K562 (cell line): ENCODE measurements at regions not wholly inside any gene's neighbourhood (a gene's known extent, or its start where the extent isn't known, plus 50 kb on each side); places are given as distances from the start of the nearest gene placed in this dataset.

ENCODE experiments used
- ATAC-seq: fragments of 200-7000 bp; cut with Tn5 transposase; 3 replicates; pipeline ENCODE4 v1.9.1; 2020; ENCODE audit warnings: moderate library complexity
- BruUV-seq: library from RNA; stranded (reverse); fragments of 400-500 nt; replicated peaks from 2 replicates; lab custom pipeline; 2021; lab: Mats Ljungman, UMichigan
- CTCF ChIA-PET: fragments of 300-600 bp; formaldehyde crosslinking; extraction: SDS; loops from one replicate; lab custom pipeline; 2021; ENCODE audit warnings: low intra/inter-chr PET ratio; lab: Yijun Ruan, JAX
- POLR2A ChIA-PET: fragments of 300-600, 350-650 bp; sonication (Branson Sonifier 250); formaldehyde crosslinking; extraction: SDS; loops from one replicate; lab custom pipeline; 2021; ENCODE audit warnings: antibody characterized with exemption, inconsistent platforms; lab: Yijun Ruan, JAX
- DNase-seq, 4 experiments: peaks; one replicate each; pipeline versions ENCODE4 v3.0.0 to v3.0.0-alpha.2; 2011 to 2018; ENCODE audit warnings: low spot score in 3 of 4, mixed read lengths in 3 of 4; ENCODE audit errors: extremely low read depth in 1 of 4
- FAIRE-seq: peaks from 2 replicates; lab custom pipeline; 2011; peaks lifted over from hg19 to GRCh38; lab: Jason Lieb, UNC
- H2AFZ ChIP-seq: 2 replicates; pipeline ENCODE4 v1.6.0; 2011; ENCODE audit warnings: low read depth, low read length, control low read depth, inconsistent platforms
- H3K27ac ChIP-seq: fragments of 200-600 bp; 3 replicates; pipeline ENCODE4 v1.8.0; 2011; ENCODE audit warnings: low read depth, mild to moderate bottlenecking, control low read depth, inconsistent platforms, low read length, moderate library complexity, mixed read lengths; ENCODE audit errors: extremely low read depth
- H3K27me3 ChIP-seq, 2 experiments: fragments of 300-600 bp in 1 of 2; 2 replicates in 1 of 2; 3 replicates in 1 of 2; pipeline versions ENCODE4 v1.6.0 to v1.8.0; 2011; ENCODE audit warnings: inconsistent platforms in 2 of 2, low read length in 2 of 2, mild to moderate bottlenecking in 1 of 2, mixed read lengths in 1 of 2, moderate library complexity in 1 of 2; ENCODE audit not compliant: control insufficient read depth in 2 of 2, insufficient read depth in 2 of 2
- H3K36me3 ChIP-seq: fragments of 300-600 bp; 3 replicates; pipeline ENCODE4 v1.8.0; 2011; ENCODE audit warnings: mild to moderate bottlenecking, low read length, inconsistent platforms; ENCODE audit not compliant: control insufficient read depth, insufficient read depth
- H3K4me1 ChIP-seq, 2 experiments: fragments of 200-600 bp in 1 of 2; replicated peaks in 1 of 2; 2 replicates in 1 of 2; 3 replicates in 1 of 2; pipeline versions ENCODE4 v1.5.1 to v1.8.0; 2011; ENCODE audit warnings: inconsistent platforms in 2 of 2, low read length in 2 of 2, mild to moderate bottlenecking in 1 of 2, mixed read lengths in 1 of 2, moderate library complexity in 1 of 2; ENCODE audit not compliant: control insufficient read depth in 2 of 2, insufficient read depth in 2 of 2
- H3K4me2 ChIP-seq: 2 replicates; pipeline ENCODE4 v1.6.1; 2011; ENCODE audit warnings: low read length, control low read depth, inconsistent platforms, mixed read lengths; ENCODE audit not compliant: insufficient read depth
- H3K4me3 ChIP-seq: fragments of 200-600 bp; sonication (generic), shearing (Covaris generic); 2 replicates; pipeline ENCODE4 v1.5.1; 2016; ENCODE audit warnings: control low read depth, inconsistent platforms
- H3K79me2 ChIP-seq: fragments of 200-600 bp; 3 replicates; pipeline ENCODE4 v1.8.0; 2011; ENCODE audit warnings: low read length, inconsistent platforms; ENCODE audit not compliant: control insufficient read depth, insufficient read depth
- H3K9ac ChIP-seq, 2 experiments: 2 replicates each; pipeline versions ENCODE4 v1.6.0 to v1.6.1; 2011; ENCODE audit warnings: low read depth in 2 of 2, low read length in 2 of 2, control low read depth in 1 of 2, inconsistent platforms in 1 of 2, mild to moderate bottlenecking in 1 of 2, mixed read lengths in 1 of 2; ENCODE audit not compliant: insufficient read depth in 1 of 2
- H3K9me1 ChIP-seq: one replicate; pipeline ENCODE4 v1.6.0; 2011; ENCODE audit warnings: inconsistent platforms, mild to moderate bottlenecking, low read length, moderate library complexity; ENCODE audit not compliant: control insufficient read depth, insufficient read depth
- H3K9me3 ChIP-seq: replicated peaks from 2 replicates; pipeline ENCODE4 v1.5.1; 2011; ENCODE audit warnings: low read depth, low read length, inconsistent platforms; ENCODE audit not compliant: control insufficient read depth, insufficient read depth
- H4K20me1 ChIP-seq: replicated peaks from 2 replicates; pipeline ENCODE4 v1.6.1; 2011; ENCODE audit warnings: low read length, inconsistent platforms, mixed read lengths; ENCODE audit not compliant: control insufficient read depth, insufficient read depth
- BHLHE40 ChIP-seq: IDR thresholded peaks from 2 replicates; pipeline ENCODE4 v1.6.1; 2011; ENCODE audit warnings: low read length, improper control_type of control experiment
- CEBPB ChIP-seq: fragments of 450-650 bp; IDR thresholded peaks from 2 replicates; pipeline ENCODE4 v1.6.1; 2016; ENCODE audit warnings: missing genetic modification characterization, missing compliant biosample characterization
- CEBPG ChIP-seq, 3 experiments: fragments of 200-800 bp in 1 of 3; sonication (Bioruptor generic) in 1 of 3; sonication (generic) in 1 of 3; formaldehyde crosslinking in 1 of 3; IDR thresholded peaks in 2 of 3; conservative IDR thresholded peaks in 1 of 3; 2 replicates each; pipeline versions ENCODE4 v1.6.1 to v1.8.0; 2016 to 2022; ENCODE audit warnings: missing compliant biosample characterization in 2 of 3, missing genetic modification characterization in 2 of 3, mild to moderate bottlenecking in 1 of 3, missing genetic modification reagents in 1 of 3
- FOXA3 ChIP-seq, 2 experiments: fragments of 450-650 bp in 1 of 2; sonication (generic) in 1 of 2; formaldehyde crosslinking; IDR thresholded peaks in 1 of 2; conservative IDR thresholded peaks in 1 of 2; 2 replicates each; pipeline versions ENCODE4 v1.4.0 to v1.8.0; 2020 to 2022; ENCODE audit warnings: mild to moderate bottlenecking in 2 of 2, missing genetic modification reagents in 1 of 2
- FOXK2 ChIP-seq, 2 experiments: fragments of 450-650 bp; IDR thresholded peaks in 1 of 2; conservative IDR thresholded peaks in 1 of 2; 2 replicates each; pipeline ENCODE4 v1.6.1; 2016; ENCODE audit warnings: low read depth in 2 of 2, mild to moderate bottlenecking in 1 of 2
- GTF2F1 ChIP-seq: IDR thresholded peaks from 2 replicates; pipeline ENCODE4 v1.6.1; 2011; ENCODE audit warnings: low read depth, low read length, improper control_type of control experiment
- SIN3A ChIP-seq, 2 experiments: fragments of 150-350 bp in 1 of 2; IDR thresholded peaks; 2 replicates each; pipeline ENCODE4 v1.6.1; 2011 to 2016; ENCODE audit warnings: borderline replicate concordance in 2 of 2, low read depth in 2 of 2, low read length in 2 of 2, mild to moderate bottlenecking in 2 of 2, moderate library complexity in 2 of 2; ENCODE audit not compliant: control insufficient read depth in 1 of 2
- ZBTB7A ChIP-seq: IDR thresholded peaks from 2 replicates; pipeline ENCODE4 v1.6.1; 2011; ENCODE audit warnings: low read depth, mild to moderate bottlenecking, low read length, moderate library complexity, borderline replicate concordance; ENCODE audit not compliant: control insufficient read depth
- ZNF584 ChIP-seq: fragments of 200-800 bp; sonication (Bioruptor generic); IDR thresholded peaks from 2 replicates; pipeline ENCODE4 v1.6.1; 2016; ENCODE audit warnings: low read depth, mild to moderate bottlenecking, missing genetic modification characterization, missing compliant biosample characterization
- ZNF586 ChIP-seq: fragments of 450-650 bp; formaldehyde crosslinking; conservative IDR thresholded peaks from 2 replicates; pipeline ENCODE4 v1.4.0; 2020; ENCODE audit warnings: mild to moderate bottlenecking, moderate library complexity
- ZNF764 ChIP-seq: fragments of 250-450 bp; sonication (Bioruptor Pico); IDR thresholded peaks from 2 replicates; pipeline ENCODE4 v1.4.0; 2020; ENCODE audit warnings: low read depth, mild to moderate bottlenecking, moderate library complexity
- WGBS: fragments of 100-300 bp; shearing (Covaris generic); methylation state at CpG from one replicate; pipeline ENCODE4 v1.1.6; 2016; ENCODE audit warnings: low coverage, mixed read lengths; ENCODE audit not compliant: insufficient coverage; ENCODE audit errors: missing lambda C conversion rate; 5-methylcytosine and 5-hydroxymethylcytosine counted together
- in situ Hi-C: fragments of 300-500 bp; cut with MboI; formaldehyde crosslinking; loops from 4 replicates; pipeline ENCODE4 v1.15.0; 2018; ENCODE audit warnings: inconsistent platforms, mixed read lengths
- intact Hi-C: fragments of 100-400 bp; cut with micrococcal nuclease; formaldehyde crosslinking; loops from 2 replicates; pipeline ENCODE4 v1.14.2; 2022

DNA sequence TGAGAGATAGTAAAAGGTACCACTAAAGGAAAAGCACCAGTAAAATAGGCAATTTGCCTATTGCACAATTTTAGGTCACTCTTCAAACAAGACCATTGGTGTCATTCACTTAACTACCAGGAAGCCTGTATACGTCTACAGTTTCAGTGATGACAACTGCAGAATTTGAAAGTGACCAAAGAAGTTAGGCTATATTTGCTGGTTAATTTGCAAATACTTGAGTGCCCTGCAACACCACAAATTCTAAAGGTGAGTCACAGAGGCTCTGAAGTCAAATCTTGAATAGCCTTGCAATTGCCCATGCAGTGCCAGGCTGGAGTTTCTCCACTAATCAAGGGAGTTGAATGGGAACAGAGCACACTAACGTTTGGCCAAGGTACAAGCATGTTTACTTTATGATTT lies 128.7 kb upstream of the CCDC68 start:
- TF ChIP-seq FOXK2 (conservative IDR thresholded peaks at IDR 0.05 in 1 of 2, IDR thresholded peaks at IDR 0.05 in 1 of 2; ENCODE audit: low read depth in 2 of 2) (no peak), CEBPG (CRISPR knock-in tag; IDR thresholded peaks at IDR 0.05) (no peak), CEBPG (tag; conservative IDR thresholded peaks at IDR 0.05 in 1 of 2, IDR thresholded peaks at IDR 0.05 in 1 of 2) (peak; percentile 30 to 47; a peak in 2 of 4 replicates), ZNF764 (CRISPR knock-in tag) (no peak), GTF2F1 (no peak), SIN3A (IDR thresholded peaks at IDR 0.05; ENCODE audit: borderline replicate concordance in 2 of 2, control insufficient read depth in 1 of 2, low read depth in 2 of 2, low read length in 2 of 2) (no peak), ZNF584 (no peak), BHLHE40 (no peak), ZNF586 (CRISPR knock-in tag) (no peak), ZBTB7A (no peak), CEBPB (tag) (0 out of 2 replicates have a peak, but pooled peaks have one; percentile 25), FOXA3 (CRISPR knock-in tag; conservative IDR thresholded peaks at IDR 0.05 in 1 of 2, IDR thresholded peaks at IDR 0.05 in 1 of 2) (0 out of 4 replicates have a peak, but pooled peaks of 1 of the 2 experiments have one; percentile 41)
- TF ChIP-seq, all 486 proteins: peak for 3
- intact Hi-C loops, result no loop called here
- H3K4me1 ChIP-seq, result no peaks in the 10 kb centered on the region

More for the DNA sequence above, 128.7 kb upstream of the CCDC68 start:
- no peak for DNase-seq
- BruUV-seq, result no TSS peak
- H3K4me2 ChIP-seq, result no peak overlapping the region
- WGBS, result 0% methylated on average over 2 of the region's 2 CpGs
- in situ Hi-C loops, result no loop called here
- ChIA-PET CTCF (no interaction called here), POLR2A (no interaction called here)
- H3K9me1 ChIP-seq, result no peaks in the 10 kb centered on the region
- no peak overlapping the region for H2AFZ ChIP-seq
- H3K4me3 ChIP-seq, result no peak overlapping the region
- H3K79me2 ChIP-seq, result no peaks in the 10 kb centered on the region
- H3K27ac ChIP-seq, result no peak overlapping the region
- FAIRE-seq, result no peak
- ATAC-seq, result no peak
- H3K36me3 ChIP-seq, result no peaks in the 10 kb centered on the region
- no peak overlapping the region for H3K9ac ChIP-seq
- H3K27me3 ChIP-seq, result no peaks in the 10 kb centered on the region
- no peaks in the 10 kb centered on the region for H4K20me1 ChIP-seq
- no peaks in the 10 kb centered on the region for H3K9me3 ChIP-seq
